ENCODE measurements at regions not wholly inside any gene's neighbourhood (a gene's known extent, or its start where the extent isn't known, plus 50 kb on each side); places are given as distances from the start of the nearest gene placed in this dataset.

DNA sequence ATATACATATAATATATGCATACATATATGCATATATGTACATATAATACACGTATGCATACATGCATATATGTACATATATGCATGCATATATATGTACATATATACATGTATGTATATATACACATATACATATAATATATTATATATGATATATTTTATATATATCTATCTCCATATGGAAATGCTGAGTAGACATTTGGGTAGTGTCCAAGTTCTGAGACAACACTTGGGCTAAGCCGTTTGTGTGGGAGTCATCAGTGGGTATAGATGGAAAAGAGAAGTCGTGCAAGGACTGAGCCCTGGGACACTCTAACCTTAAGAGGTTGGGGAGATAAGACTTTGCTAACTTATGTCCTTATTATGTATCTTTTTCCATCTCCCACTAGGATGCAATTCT lies 165.2 kb upstream of the PODXL start:
- Histone ChIP-seq H4K20me1 (ENCODE audit: control insufficient read depth, extremely low read depth, insufficient read depth, low read length) (no peaks in the 10 kb centered on the region), H3K9me3 (ENCODE audit: control insufficient read depth, low read depth, low read length) (no peaks in the 10 kb centered on the region), H3K4me2 (ENCODE audit: control insufficient read depth, extremely low read depth, insufficient read depth, low read depth, low read length) (no peak overlapping the region), H3K27ac (ENCODE audit: control insufficient read depth, insufficient read depth, low read length) (no peak overlapping the region), H2AFZ (ENCODE audit: control insufficient read depth, low read length) (no peak overlapping the region), H3K36me3 (ENCODE audit: control insufficient read depth in 2 of 2, extremely low read depth in 1 of 2, insufficient read depth in 2 of 2, low read length in 2 of 2) (no peaks in the 10 kb centered on the region), H3K9ac (ENCODE audit: control insufficient read depth, extremely low read depth, insufficient read depth, low read length) (no peak overlapping the region), H3K79me2 (ENCODE audit: control insufficient read depth, insufficient read depth, low read length) (no peaks in the 10 kb centered on the region), H3K4me1 (ENCODE audit: control insufficient read depth, extremely low read depth, insufficient read depth, low read length) (no peaks in the 10 kb centered on the region), H3K4me3 (ENCODE audit: control insufficient read depth in 2 of 3, extremely low read depth in 1 of 3, insufficient read depth in 2 of 3, low read depth in 1 of 3, low read length in 3 of 3) (no peak overlapping the region), H3K9me1 (ENCODE audit: control insufficient read depth, extremely low read depth, insufficient read depth, low read length) (no peaks in the 10 kb centered on the region), H3K27me3 (ENCODE audit: control insufficient read depth, extremely low read depth, insufficient read depth, low read length) (peaks cover 17% of the 10 kb centered on the region)
- DNase-seq (ENCODE audit: low read depth, low spot score) = no peak
- no peak for FAIRE-seq
- TF ChIP-seq, protein P1, sequence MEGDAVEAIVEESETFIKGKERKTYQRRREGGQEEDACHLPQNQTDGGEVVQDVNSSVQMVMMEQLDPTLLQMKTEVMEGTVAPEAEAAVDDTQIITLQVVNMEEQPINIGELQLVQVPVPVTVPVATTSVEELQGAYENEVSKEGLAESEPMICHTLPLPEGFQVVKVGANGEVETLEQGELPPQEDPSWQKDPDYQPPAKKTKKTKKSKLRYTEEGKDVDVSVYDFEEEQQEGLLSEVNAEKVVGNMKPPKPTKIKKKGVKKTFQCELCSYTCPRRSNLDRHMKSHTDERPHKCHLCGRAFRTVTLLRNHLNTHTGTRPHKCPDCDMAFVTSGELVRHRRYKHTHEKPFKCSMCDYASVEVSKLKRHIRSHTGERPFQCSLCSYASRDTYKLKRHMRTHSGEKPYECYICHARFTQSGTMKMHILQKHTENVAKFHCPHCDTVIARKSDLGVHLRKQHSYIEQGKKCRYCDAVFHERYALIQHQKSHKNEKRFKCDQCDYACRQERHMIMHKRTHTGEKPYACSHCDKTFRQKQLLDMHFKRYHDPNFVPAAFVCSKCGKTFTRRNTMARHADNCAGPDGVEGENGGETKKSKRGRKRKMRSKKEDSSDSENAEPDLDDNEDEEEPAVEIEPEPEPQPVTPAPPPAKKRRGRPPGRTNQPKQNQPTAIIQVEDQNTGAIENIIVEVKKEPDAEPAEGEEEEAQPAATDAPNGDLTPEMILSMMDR (optimal IDR thresholded peaks at IDR 0.05 in 1 of 3, IDR thresholded peaks at IDR 0.05 in 1 of 3, conservative IDR thresholded peaks at IDR 0.05 in 1 of 3; ENCODE audit: extremely low read depth in 1 of 3, insufficient read depth in 2 of 3, low read length in 3 of 3) = no peak
- TF ChIP-seq EZH2 (IDR thresholded peaks at IDR 0.05; ENCODE audit: low read length) = no peak
- dilution Hi-C loops (cut with MboI; ENCODE audit: extremely low pct_ligation_motif_present, low sequenced_read_pairs) = no loop called here

DNA sequence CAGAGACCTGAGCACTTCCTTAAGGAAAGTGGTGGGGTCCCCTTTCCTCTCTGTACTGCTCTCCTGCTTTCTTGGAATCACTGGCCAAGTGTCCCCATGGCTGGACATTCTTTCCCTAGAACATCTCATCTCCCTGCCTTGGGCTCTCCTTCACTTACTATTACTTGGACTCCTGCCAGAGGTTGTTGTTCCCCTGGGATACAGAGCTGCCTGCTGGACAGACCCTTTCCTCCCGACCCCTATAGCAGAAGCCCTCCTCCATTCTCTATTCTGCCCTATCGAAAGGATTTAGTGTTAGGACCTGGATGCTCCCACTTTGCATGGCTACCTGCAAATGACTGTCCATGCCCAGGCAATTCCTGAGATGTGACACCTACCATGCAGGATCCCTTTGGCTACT lies 164.3 kb upstream of the PODXL start:
- no peaks in the 10 kb centered on the region for H3K4me1 ChIP-seq (ENCODE audit: control insufficient read depth, extremely low read depth, insufficient read depth, low read length)
- H3K36me3 ChIP-seq (ENCODE audit: control insufficient read depth in 2 of 2, extremely low read depth in 1 of 2, insufficient read depth in 2 of 2, low read length in 2 of 2) = no peaks in the 10 kb centered on the region
- H3K9me1 ChIP-seq (ENCODE audit: control insufficient read depth, extremely low read depth, insufficient read depth, low read length) = no peaks in the 10 kb centered on the region
- no peak for FAIRE-seq
- dilution Hi-C loops (cut with MboI; ENCODE audit: extremely low pct_ligation_motif_present, low sequenced_read_pairs) = no loop called here
- H2AFZ ChIP-seq (ENCODE audit: control insufficient read depth, low read length) = no peak overlapping the region
- TF ChIP-seq, protein P1 (optimal IDR thresholded peaks at IDR 0.05 in 1 of 3, IDR thresholded peaks at IDR 0.05 in 1 of 3, conservative IDR thresholded peaks at IDR 0.05 in 1 of 3; ENCODE audit: extremely low read depth in 1 of 3, insufficient read depth in 2 of 3, low read length in 3 of 3) = no peak
- no peak for TF ChIP-seq EZH2 (IDR thresholded peaks at IDR 0.05; ENCODE audit: low read length)
- no peaks in the 10 kb centered on the region for H3K79me2 ChIP-seq (ENCODE audit: control insufficient read depth, insufficient read depth, low read length)
- no peaks in the 10 kb centered on the region for H4K20me1 ChIP-seq (ENCODE audit: control insufficient read depth, extremely low read depth, insufficient read depth, low read length)
- no peaks in the 10 kb centered on the region for H3K9me3 ChIP-seq (ENCODE audit: control insufficient read depth, low read depth, low read length)
- no peak overlapping the region for H3K4me2 ChIP-seq (ENCODE audit: control insufficient read depth, extremely low read depth, insufficient read depth, low read depth, low read length)
- H3K4me3 ChIP-seq (ENCODE audit: control insufficient read depth in 2 of 3, extremely low read depth in 1 of 3, insufficient read depth in 2 of 3, low read depth in 1 of 3, low read length in 3 of 3) = no peak overlapping the region
- H3K9ac ChIP-seq (ENCODE audit: control insufficient read depth, extremely low read depth, insufficient read depth, low read length) = no peak overlapping the region
- no peak overlapping the region for H3K27ac ChIP-seq (ENCODE audit: control insufficient read depth, insufficient read depth, low read length)
- DNase-seq (ENCODE audit: low read depth, low spot score) = no peak
- H3K27me3 ChIP-seq (ENCODE audit: control insufficient read depth, extremely low read depth, insufficient read depth, low read length) = peaks cover 13% of the 10 kb centered on the region
